ENCODE measurements at regions not wholly inside any gene's neighbourhood (a gene's known extent, or its start where the extent isn't known, plus 50 kb on each side); places are given as distances from the start of the nearest gene placed in this dataset.

DNA sequence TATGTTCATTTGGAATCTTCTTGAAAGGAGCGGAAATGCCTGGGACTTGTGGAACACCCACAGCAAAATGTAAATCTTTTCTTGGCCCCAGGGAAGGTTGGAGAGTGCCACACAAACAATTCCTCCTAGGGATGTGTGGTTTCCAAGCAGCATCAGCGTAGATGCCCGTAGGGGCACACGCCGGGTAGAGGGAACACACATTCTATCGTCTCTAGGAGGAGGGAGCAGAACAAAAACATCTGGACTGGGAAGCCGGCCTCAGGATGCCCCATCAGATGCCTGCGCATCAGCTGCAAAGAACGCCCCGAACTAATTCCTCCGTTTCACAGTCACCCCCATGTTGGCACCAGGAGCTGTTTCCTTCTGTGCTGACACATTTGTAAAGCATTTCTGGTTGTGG lies 357.9 kb upstream of the ZFHX3 start:
- Histone ChIP-seq H3K79me2 (ENCODE audit: insufficient read depth, low read depth, low read length) (no peaks in the 10 kb centered on the region), H3K27ac (ENCODE audit: low read depth, low read length, poor library complexity, severe bottlenecking) (no peak overlapping the region), H3K4me2 (ENCODE audit: low read length) (no peak overlapping the region), H2AFZ (ENCODE audit: low read length) (no peak overlapping the region), H3K9me2 (ENCODE audit: insufficient read depth, low read length) (no peaks in the 10 kb centered on the region), H3K4me3 (ENCODE audit: low read depth, low read length, poor library complexity, severe bottlenecking) (no peak overlapping the region), H3K9me3 (ENCODE audit: low read length) (no peaks in the 10 kb centered on the region), H3K36me3 (ENCODE audit: insufficient read depth, low read length) (no peaks in the 10 kb centered on the region), H4K20me1 (ENCODE audit: insufficient read depth, low read length) (no peaks in the 10 kb centered on the region), H3K4me1 (ENCODE audit: insufficient read depth, low read length, poor library complexity, severe bottlenecking) (no peaks in the 10 kb centered on the region)
- BruUV-seq (replicated peaks): no TSS peak
- intact Hi-C loops (cut with micrococcal nuclease; ENCODE audit: unreplicated experiment): no loop called here
- ChIA-PET CTCF (ENCODE audit: unreplicated experiment) (no interaction called here), POLR2A (no interaction called here)
- TF ChIP-seq EZH2phosphoT487 (IDR thresholded peaks at IDR 0.05; ENCODE audit: borderline replicate concordance, low read depth, low read length): no peak
- DNase-seq (ENCODE audit: low spot score): no peak

- H4K20me1 ChIP-seq (ENCODE audit: insufficient read depth, low read length): no peaks in the 10 kb centered on the region
- no peak overlapping the region for H2AFZ ChIP-seq (ENCODE audit: low read length)
- DNase-seq (ENCODE audit: low spot score): no peak
- no peak overlapping the region for H3K4me3 ChIP-seq (ENCODE audit: low read depth, low read length, poor library complexity, severe bottlenecking)
- no TSS peak for BruUV-seq (replicated peaks)
- no peak overlapping the region for H3K4me2 ChIP-seq (ENCODE audit: low read length)
- no peaks in the 10 kb centered on the region for H3K4me1 ChIP-seq (ENCODE audit: insufficient read depth, low read length, poor library complexity, severe bottlenecking)
- no peaks in the 10 kb centered on the region for H3K9me3 ChIP-seq (ENCODE audit: low read length)
- no peaks in the 10 kb centered on the region for H3K36me3 ChIP-seq (ENCODE audit: insufficient read depth, low read length)
- H3K27ac ChIP-seq (ENCODE audit: low read depth, low read length, poor library complexity, severe bottlenecking): no peak overlapping the region
- intact Hi-C loops (cut with micrococcal nuclease; ENCODE audit: unreplicated experiment): no loop called here
- H3K9me2 ChIP-seq (ENCODE audit: insufficient read depth, low read length): no peaks in the 10 kb centered on the region
- no peaks in the 10 kb centered on the region for H3K79me2 ChIP-seq (ENCODE audit: insufficient read depth, low read depth, low read length)
- ChIA-PET POLR2A (no interaction called here), CTCF (ENCODE audit: unreplicated experiment) (no interaction called here)
- no peak for TF ChIP-seq CTCF (conservative IDR thresholded peaks at IDR 0.05; ENCODE audit: low read length)
- TF ChIP-seq EZH2phosphoT487 (IDR thresholded peaks at IDR 0.05; ENCODE audit: borderline replicate concordance, low read depth, low read length): no peak
Observed at GRCh38 chr16:73404001-73404400, 356.1 kb upstream of the ZFHX3 start.

GRCh38 chr16:73403291-73403690 lies 355.4 kb upstream of the ZFHX3 start:
- CTCF ChIA-PET (ENCODE audit: unreplicated experiment): no interaction called here
- intact Hi-C loops (cut with micrococcal nuclease; ENCODE audit: unreplicated experiment): no loop called here
- no peaks in the 10 kb centered on the region for H3K4me1 ChIP-seq (ENCODE audit: insufficient read depth, low read length, poor library complexity, severe bottlenecking)
- POLR2A ChIA-PET: no interaction called here
- no TSS peak for BruUV-seq (replicated peaks)
- H3K27ac ChIP-seq (ENCODE audit: low read depth, low read length, poor library complexity, severe bottlenecking): no peak overlapping the region
- no peaks in the 10 kb centered on the region for H3K9me2 ChIP-seq (ENCODE audit: insufficient read depth, low read length)
- no peaks in the 10 kb centered on the region for H3K79me2 ChIP-seq (ENCODE audit: insufficient read depth, low read depth, low read length)
- no peaks in the 10 kb centered on the region for H4K20me1 ChIP-seq (ENCODE audit: insufficient read depth, low read length)
- no peak for DNase-seq (ENCODE audit: low spot score)
- TF ChIP-seq CTCF (conservative IDR thresholded peaks at IDR 0.05; ENCODE audit: low read length) (no peak), EZH2phosphoT487 (IDR thresholded peaks at IDR 0.05; ENCODE audit: borderline replicate concordance, low read depth, low read length) (no peak)
- no peaks in the 10 kb centered on the region for H3K9me3 ChIP-seq (ENCODE audit: low read length)
- no peak overlapping the region for H3K4me3 ChIP-seq (ENCODE audit: low read depth, low read length, poor library complexity, severe bottlenecking)
- no peak overlapping the region for H2AFZ ChIP-seq (ENCODE audit: low read length)
- no peaks in the 10 kb centered on the region for H3K36me3 ChIP-seq (ENCODE audit: insufficient read depth, low read length)
- no peak overlapping the region for H3K4me2 ChIP-seq (ENCODE audit: low read length)

Data from OCI-LY7 (cell line).